Inflammatory macrophage treated with lipopolysaccharide for 1 hour (primary cell): ENCODE measurements at regions not wholly inside any gene's neighbourhood (a gene's known extent, or its start where the extent isn't known, plus 50 kb on each side); places are given as distances from the start of the nearest gene placed in this dataset.
"Not testable (repeated sequence)": the region's sequence is repeated elsewhere in the genome, so short reads cannot be mapped to it uniquely, and the experiment has no call there.

ENCODE experiments used
- DNase-seq, 2 donors: peaks; one replicate each; pipeline ENCODE4 v3.0.0-alpha.2; 2020 to 2022

DNA sequence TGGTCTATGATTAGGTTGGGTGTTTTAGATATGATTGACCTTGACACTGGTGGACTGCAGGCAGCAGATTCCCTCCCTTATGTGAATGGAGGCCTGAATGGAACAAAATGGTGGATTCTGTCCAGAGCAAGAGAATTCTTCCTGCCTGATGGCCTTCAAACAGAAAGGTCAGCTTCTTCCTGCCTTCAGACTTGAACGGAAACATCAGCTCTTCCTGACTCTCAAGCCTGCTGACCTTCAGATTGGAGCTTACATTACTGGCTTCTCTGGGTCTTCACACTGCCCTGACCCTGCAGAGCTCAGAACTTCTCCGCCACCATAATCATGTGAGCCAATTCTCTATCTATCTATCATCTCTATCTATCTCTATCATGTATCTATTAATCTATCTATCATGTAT, 111.6 kb downstream of the RAMP3 start:
- DNase-seq: no peak

DNA sequence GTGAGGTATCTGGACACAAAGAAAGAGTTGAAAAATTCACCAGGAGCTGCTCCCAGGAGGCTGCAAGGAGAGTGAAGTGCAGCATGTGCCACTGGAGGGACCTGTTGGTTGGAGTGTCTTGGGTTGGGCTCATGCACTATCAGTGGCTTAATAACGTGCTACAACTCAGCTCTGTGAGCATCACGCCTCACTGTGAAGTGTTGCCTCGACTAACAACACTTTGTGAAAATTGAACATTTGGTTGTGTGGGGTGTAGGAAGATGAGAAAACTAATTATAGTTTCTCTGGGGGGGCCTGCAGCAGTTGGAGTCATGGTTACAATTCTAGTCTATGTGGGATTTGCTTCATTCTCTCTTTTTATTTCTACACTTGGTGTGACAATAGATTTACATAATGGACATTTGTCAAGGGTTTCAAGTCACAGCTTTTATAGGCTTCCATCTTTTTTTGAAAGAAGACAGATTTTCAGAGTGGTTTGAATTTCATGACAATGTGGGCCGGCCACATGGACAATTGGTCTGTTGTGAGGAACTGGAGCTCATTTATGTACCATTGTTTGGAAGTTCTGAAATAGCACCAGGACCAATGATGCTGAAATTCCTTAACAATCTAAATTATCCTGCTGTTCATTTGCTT, 121.3 kb downstream of the RAMP3 start:
- no peak for DNase-seq

GRCh38 chr7:45289611-45290010, 132.0 kb downstream of the RAMP3 start:
- not testable (repeated sequence) for DNase-seq

DNA sequence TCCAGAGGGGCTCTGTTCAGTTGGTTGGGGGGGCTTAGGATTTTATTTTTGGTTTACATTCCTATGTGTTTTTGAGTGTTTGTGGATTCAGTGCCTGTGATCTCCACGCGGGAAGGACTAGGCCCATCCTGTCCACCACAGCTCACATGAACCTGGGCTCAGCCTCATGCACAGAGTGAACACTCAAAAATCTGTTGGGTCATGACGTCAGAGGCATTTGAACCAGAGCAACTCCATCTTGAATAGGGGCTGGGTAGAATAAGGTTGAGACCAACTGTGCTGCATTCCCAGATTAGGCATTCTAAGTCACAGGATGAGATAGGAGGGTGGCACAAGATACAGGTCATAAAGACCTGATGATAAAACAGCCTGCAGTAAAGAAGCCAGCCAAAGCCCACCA, 133.3 kb downstream of the RAMP3 start:
- DNase-seq: no peak

DNA sequence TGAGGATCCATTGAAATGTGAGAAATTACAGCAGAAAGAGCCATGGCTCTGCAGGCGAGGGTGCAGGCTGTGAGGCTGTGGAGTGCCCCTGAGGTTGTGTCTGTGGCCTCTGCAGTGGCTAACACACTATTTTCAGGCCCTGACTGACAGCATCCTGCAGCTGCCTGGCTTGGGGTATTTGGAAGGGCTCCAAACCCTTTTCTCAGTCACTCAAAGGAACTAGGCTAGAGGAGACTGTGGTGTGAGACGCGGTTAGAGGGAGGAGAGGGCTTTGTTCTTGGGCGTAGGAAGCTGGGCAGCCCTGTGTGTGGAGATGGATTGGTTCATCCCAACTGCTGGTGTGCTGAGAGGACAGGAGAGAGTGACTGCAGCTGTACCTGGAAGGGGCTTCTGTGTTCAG, 134.9 kb downstream of the RAMP3 start:
- no peak for DNase-seq

- DNase-seq: no peak
Observed at GRCh38 chr7:45293295-45293942, 135.8 kb downstream of the RAMP3 start.

DNA sequence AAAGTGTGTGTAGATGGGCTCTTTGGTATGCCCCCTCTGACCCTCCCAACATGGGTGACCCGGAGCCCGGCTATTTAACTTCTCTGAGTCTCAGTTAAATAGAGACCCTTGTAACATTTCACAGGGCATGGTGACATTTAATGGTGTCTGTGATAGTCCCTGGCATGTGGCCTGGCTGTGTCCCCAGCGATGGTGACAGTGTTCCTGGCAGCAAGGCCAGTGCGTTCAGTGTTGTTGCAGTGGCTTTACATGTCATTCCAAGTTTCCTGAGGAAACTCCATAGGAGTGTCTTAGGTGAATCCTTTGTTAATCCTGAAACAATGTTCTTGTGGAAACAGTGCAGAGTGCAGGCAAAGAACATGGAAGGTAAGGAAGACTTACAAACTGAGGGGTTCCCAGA, 137.0 kb downstream of the RAMP3 start:
- DNase-seq: no peak

DNA sequence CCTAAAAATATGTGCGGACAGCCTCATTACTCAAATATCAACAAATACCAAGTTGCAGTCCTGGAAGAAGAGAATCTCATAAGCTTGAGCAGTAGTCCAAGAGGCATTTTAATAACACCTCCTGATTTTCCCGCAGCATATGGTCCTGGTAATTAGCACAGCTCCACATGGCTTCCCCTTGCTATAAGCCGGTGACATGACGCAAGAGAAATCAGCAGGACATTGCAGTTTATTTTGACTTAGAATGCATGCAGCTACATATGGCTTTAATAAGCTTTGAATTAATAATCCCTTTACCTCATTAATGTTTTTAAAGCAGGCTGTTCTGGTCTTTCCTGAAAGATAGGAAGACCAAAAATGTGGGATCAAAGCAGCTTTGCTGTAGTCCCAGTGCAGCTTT, 137.6 kb downstream of the RAMP3 start:
- DNase-seq: no peak

GRCh38 chr7:45296748-45297147, 139.2 kb downstream of the RAMP3 start:
- no peak for DNase-seq

DNA sequence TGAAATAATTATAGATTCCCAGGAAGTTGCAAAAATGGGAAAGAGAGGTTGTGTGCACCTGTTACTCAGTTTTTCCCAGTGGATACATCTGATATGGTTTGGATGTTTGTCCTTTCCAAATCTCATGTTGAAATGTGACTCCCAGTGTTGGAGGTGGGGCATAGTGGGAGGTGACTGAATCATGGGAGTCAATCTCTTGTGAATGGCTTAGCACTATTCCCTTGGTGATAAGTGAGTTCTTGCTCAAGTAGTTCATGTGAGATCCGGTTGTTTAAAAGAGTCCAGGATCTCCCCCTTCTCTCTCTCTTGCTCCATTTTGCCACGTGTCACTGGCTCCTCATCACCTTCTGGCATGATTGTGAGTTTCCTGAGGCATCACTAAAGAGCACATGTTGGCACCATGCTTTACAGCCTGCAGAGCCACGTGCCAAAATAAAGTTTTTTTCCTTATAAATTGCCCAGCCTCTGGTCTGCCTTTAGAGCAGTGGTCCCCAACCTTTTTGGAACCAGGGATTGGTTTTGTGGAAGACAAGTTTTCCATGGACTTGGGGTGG, 149.2 kb downstream of the RAMP3 start:
- no peak for DNase-seq

GRCh38 chr7:45311597-45311996, 154.0 kb downstream of the RAMP3 start:
- DNase-seq: no peak

DNA sequence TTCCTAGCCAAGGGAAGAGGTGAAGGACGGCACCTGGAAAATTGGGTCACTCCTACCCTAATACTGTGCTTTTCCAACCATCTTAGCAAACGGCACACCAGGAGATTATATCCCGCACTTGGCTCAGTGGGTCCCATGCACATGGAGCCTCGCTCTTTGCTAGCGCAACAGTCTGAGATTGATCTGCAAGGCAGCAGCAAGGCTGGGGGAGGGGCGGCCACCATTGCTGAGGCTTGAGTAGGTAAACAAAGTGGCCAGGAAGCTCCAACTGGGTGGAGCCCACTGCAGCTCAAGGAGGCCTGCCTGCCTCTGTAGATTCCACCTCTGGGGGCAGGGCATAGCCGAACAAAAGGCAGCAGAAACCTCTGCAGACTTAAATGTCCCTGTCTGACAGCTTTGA, 157.9 kb downstream of the RAMP3 start:
- DNase-seq: not testable (repeated sequence)

GRCh38 chr7:45324683-45325237, 167.2 kb downstream of the RAMP3 start:
- no peak for DNase-seq

DNA sequence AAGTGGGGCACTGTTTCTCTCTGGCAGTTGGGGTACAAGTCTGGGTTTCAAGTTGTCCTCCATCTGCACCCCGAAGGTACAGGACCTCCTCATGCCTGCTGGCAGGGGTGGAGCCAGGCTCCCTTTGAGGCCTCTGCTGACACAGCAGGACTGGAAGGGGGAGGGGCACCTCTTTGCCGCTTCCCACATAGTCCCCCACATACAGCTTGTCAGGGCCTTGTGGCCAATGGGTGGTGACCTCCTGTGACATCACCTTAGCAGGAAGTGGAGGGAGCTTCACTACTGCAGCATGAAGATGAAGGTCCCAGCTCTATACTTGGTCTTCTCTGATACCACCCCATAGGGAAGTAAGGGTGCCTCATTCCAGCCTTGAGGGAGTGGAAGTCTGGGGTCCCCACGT, 167.8 kb downstream of the RAMP3 start:
- DNase-seq: no peak

DNA sequence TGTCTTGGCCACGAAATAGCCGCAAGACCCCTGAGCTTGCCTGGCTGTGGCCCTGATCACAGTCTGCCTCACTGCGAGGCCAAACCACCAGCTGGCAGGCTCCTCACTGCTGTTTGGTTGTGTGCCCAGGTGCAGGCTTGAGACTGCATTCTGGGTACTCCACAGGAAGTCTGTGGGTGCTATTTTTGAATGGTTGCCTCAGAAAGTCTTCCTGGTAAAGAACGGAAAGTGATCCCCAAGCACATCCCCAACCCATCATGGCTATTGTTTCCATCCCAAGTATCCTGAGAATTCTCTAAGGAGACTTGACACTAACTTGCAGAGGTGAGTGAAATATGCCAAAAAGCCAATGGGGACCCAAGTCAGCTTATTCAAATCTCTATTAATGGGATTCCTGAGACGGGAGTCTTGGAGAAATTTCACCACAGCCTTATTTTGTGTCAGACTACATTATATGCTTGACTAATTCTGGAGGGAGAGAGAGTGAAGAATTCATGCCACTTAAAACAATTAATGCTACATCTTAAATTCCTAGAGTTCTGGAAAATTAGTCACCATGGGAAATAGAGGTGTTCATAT, 170.9 kb downstream of the RAMP3 start:
- DNase-seq: no peak

DNA sequence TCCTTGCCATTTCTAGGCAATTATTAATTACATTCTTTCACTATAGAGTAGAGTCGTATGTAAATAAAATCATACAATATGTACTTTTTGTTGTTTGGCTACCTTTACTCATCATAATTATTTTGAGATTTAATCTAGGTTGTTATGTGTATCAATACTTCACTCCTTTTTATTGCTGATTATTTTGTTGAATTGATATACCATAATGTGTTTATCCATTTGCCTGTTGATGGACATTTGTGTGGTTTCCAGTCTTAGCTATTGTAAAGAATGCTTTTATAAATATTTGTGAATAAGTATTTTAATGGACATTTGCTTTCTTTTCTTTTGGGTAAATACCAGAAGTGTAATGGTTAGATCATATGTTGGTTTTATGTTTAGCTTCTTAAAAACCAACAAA, 174.0 kb downstream of the RAMP3 start:
- DNase-seq: no peak

- DNase-seq: not testable (repeated sequence)
Observed at GRCh38 chr7:45335024-45335423, 177.4 kb downstream of the RAMP3 start.

DNA sequence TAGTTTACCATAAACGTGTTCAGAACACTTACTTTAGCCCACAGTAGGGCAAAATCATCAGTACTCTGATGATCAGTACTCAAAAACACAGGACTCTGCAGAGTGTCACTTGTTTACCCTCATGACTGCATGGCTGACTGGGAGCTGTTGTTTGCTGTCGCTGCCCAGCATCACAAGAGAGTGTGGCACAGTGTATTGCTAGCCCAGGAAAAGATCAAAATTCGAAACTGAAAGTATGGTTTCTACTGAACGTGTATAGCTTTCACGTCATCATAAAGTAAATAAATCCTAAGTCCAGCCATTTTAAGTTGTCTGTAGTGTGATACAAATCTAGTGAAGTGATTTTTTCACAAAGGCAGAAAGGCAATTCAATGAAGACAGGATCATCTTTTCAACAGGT, 184.6 kb downstream of the RAMP3 start:
- no peak for DNase-seq

GRCh38 chr7:45343746-45344145, 186.2 kb downstream of the RAMP3 start:
- no peak for DNase-seq

GRCh38 chr7:45347804-45348203, 190.2 kb downstream of the RAMP3 start:
- DNase-seq: no peak

GRCh38 chr7:45349090-45349489, 191.5 kb downstream of the RAMP3 start:
- DNase-seq: no peak

- DNase-seq: no peak
Observed at GRCh38 chr7:45350896-45351295, 193.3 kb downstream of the RAMP3 start.

GRCh38 chr7:45358287-45358686, 200.7 kb downstream of the RAMP3 start:
- no peak for DNase-seq

- no peak for DNase-seq
Observed at GRCh38 chr7:45359250-45359649, 201.7 kb downstream of the RAMP3 start.
